ENCODE measurements at regions not wholly inside any gene's neighbourhood (a gene's known extent, or its start where the extent isn't known, plus 50 kb on each side); places are given as distances from the start of the nearest gene placed in this dataset.

DNA sequence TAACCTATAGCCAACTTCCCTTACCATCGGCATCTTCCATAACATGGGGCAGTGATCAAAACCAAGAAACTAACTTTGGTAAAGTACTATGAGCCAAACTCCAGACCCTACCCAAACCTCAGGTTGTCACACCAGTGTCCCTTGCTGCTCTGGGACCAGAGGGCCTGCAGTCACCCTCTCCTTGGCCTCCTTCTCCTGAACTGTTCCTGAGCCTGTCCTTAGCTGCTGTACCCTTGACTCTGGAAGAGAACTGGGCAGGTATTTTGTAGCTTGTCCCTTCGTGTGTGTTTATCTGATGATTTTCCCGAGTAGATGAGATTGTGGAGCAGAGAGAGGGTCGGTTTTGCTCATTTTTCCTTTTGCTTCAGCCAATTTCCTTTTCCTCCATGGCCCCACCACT lies 240.4 kb downstream of the SYK start:
- DNase-seq (ENCODE audit: low read depth): no peak

DNA sequence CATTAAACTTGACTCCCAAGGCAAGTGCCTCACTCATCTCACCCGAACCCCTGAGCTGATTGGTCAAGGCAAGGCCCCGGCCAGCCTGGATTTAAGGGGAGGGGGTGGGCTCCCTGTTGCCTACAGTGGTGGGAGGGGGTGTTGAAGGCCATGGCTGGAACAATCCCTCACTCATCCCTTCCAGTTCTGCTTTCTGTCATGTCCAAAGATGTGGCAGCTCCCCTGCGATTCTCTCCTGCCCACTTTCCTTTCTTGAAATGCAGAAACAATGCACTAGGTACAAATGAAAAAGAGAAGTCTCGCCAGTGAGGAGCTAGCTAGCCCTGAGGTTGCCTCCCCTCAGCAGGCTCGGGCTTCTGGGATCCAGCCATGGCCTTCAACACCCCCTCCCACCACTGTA lies 240.9 kb downstream of the SYK start:
- DNase-seq (ENCODE audit: low read depth): no peak

DNA sequence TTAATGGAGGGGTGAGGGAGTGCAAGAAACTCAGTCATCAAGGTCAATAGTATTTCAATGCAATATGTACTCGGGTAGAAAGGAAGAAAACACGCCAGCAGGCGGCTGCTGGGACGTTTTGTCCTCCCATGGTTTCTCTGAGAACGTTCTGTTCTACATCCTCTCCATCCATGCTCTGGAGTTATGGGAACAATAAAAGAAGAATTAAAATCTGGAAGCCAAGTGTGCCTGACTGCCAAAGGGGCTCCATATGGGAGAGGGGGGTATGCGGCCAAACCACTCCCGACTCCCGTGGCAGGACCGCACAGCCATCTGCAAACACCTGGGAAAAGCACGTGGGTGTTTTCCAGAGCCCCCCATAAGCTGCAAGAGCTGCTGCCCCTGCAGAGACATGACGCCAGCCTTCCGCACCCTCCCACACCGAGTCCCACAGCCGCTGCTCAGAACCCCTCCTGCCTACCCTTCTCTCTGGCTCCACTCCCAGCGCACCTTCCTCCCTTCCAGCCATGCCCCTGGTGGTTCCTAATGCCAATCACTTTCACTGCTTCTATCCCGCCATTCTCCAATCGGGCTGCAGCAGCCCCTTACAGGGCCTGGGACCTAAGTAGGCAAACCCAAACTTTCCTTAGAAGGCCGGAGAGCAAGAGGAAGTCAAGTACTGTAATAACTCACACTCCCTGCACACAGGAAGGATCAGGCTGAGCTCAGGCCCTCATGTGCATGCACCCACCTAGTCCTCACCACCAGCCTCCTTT lies 241.6 kb downstream of the SYK start:
- DNase-seq (ENCODE audit: low read depth): no peak

GRCh38 chr9:91043811-91044175 lies 242.2 kb downstream of the SYK start:
- no peak for DNase-seq (ENCODE audit: low read depth)

- DNase-seq (ENCODE audit: low read depth): no peak
Observed at GRCh38 chr9:91044354-91044753, 242.7 kb downstream of the SYK start.

GRCh38 chr9:91045041-91045440 lies 243.4 kb downstream of the SYK start:
- no peak for DNase-seq (ENCODE audit: low read depth)

GRCh38 chr9:91047529-91047928 lies 245.9 kb downstream of the SYK start:
- no peak for DNase-seq (ENCODE audit: low read depth)

- no peak for DNase-seq (ENCODE audit: low read depth)
Observed at GRCh38 chr9:91047993-91048607, 246.5 kb downstream of the SYK start.

DNA sequence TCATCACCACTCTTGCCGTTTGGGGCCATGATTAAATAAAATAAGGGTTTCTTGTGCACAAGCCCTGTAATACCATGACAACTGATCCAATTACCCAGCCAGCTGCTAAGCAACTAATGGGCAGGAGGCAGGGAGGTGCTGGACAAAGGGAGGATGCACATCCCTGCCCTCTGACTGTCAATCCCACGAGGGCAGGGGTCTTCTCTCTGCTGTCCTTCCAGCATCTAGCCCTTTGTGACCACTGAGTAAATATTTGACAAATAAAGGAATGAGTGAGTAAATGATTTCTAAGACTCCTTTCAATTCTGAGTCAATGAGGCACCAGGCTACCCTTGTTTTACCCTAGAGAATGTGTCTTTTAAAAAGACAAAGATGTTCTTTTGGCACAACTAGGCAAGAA lies 247.1 kb downstream of the SYK start:
- no peak for DNase-seq (ENCODE audit: low read depth)

DNA sequence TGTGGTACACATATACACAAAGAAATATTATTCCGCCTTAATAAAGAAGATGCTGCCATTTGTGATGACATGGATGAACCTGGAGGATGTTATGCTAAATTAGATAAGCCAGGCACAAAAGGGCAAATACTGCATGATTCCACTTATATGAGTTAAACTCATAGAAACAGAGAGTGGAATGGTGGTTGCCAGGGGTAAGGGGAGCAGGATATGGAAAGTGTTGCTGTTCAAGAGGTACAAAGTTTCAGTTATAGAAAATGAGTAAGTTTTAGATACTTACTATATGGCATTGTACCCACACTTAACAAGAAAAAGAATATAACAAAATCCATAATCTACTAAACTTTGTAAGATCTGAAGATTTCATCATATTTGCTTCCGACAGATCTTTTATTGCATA lies 252.2 kb downstream of the SYK start:
- DNase-seq (ENCODE audit: low read depth): no peak

DNA sequence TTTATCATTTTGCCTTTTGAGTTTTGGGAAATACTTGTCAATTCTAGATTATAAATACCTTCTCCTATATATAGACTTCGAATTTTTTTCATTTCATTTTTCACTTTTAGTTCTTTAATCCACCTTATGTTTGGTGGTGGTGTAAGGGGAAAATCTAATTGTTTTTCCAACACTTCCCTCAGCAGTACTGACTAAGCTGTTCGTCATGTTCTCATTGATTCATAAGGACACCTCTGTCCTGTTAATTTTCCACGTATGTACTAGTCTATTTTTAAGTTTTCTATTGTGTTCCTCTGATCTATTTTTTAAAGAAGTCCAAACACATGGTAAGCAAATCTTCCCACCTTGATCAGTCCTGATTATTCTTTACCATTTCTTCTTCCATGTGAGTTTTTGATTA lies 254.2 kb downstream of the SYK start:
- DNase-seq (ENCODE audit: low read depth): no peak

GRCh38 chr9:91056486-91056885 lies 254.9 kb downstream of the SYK start:
- no peak for DNase-seq (ENCODE audit: low read depth)

DNA sequence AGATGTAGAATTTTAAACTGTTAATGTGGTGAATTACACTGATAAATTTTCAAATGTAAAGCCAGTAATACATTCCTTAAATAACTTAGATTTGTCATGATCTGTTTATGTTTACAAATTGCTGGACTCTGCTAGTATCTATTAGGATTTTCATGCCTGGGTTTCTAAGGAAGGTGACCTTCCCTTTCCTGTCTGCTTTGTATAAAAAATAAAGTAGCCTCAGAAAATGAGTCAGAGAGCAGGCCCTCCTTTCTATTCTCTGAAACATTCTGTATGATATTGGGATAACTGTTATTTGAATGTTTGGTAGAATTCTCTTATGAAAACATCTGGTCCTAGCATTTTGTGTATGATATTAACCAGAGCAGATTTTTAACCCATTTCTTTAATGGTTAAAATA lies 255.3 kb downstream of the SYK start:
- no peak for DNase-seq (ENCODE audit: low read depth)

DNA sequence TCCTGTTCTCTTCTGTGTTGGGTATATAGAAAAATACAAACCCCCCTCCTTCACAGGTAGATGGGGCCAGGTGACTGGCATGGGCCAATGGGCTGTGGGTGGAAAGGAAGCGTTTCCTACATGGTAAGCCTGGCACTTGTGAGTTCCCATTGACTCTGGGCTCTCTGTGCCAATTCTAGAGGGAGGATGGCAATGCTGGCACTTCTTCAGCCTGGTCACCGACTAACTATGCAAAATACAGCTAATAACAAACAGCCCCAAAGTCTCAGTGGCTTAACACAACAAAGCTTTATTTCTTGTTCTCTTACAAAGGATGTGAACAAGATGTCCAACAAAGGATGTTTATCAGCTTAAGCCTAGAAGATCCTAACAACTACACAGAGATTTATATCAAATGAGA lies 258.1 kb downstream of the SYK start:
- DNase-seq (ENCODE audit: low read depth): no peak

DNA sequence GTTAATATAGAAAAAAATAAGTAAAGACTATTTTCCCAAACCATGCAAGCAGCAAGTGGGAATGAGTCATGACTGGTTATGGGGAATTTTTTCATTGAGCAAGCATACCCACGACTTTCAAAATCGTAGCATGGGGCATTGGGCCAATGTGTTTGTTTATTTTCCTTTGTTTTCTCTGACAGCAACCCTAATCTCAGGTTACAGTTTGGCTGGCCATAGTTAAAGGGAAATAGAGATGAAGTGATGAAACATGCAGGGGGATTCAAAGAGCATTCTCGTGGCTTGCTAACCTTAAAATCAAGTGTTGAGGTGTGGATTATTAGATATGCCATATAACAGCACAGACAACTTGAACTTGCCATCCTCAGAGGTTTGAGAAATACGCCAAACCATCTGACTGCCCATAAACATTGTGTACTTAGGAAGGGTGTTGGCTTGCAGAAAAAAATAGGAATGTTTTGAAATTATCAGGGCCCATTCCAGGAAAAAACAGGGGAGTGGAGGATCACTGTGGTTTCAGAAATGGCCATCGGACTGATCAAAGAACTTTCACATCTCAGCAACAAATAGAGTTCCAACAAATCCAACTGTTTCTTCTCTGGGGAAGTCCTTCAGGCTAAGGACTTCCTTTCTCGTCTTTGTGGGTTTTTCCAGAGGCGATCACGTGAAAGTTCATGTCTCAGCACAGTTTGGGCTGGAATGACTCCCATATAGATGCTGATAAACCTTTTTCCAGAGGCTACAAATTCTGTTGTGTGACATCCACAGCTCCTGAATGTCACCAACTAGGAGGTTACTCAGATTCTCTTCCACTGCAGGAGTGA lies 259.1 kb downstream of the SYK start:
- DNase-seq (ENCODE audit: low read depth): no peak

DNA sequence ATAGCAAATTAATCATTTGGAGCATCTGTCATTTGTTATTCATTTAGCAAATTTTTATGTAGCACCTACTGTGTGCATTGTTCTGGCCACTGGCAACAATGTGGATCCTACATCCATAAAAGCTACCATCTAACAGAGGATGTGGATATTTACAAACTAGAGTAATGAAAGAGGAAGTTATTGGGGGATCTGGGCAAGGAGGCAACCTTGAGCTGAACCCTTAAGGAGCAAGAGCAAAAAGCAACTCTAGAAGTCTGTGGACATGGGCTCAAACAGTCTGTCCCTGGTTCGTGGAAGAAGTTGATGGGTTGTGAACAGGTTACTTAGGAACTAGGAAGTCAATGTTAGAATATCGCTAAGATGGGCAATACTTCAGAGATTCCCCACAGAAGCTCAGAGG lies 259.9 kb downstream of the SYK start:
- DNase-seq (ENCODE audit: low read depth): no peak

DNA sequence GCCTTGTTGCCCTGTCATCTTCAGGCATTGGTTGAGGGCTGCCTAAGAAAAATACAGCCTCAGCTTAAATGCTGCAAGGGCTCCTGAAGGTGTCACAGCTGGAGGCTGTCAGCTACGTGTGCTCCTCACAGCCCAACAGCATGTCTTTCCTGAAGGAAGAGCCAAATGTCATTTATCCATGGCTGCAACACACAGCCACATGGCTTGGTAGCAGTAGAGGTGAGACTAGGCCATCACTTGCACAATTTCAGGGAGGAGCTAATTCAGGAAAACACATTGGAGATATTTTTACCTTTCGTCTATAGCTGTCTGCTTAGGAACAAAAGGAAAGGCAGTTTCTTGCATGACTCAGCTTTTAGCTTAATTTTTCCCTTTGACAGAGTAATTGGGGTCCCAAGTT lies 260.7 kb downstream of the SYK start:
- no peak for DNase-seq (ENCODE audit: low read depth)

- no peak for DNase-seq (ENCODE audit: low read depth)
Observed at GRCh38 chr9:91063471-91063870, 261.9 kb downstream of the SYK start.

- DNase-seq (ENCODE audit: low read depth): no peak
Observed at GRCh38 chr9:91065231-91066041, 263.8 kb downstream of the SYK start.

GRCh38 chr9:91066042-91066415 lies 264.4 kb downstream of the SYK start:
- DNase-seq (ENCODE audit: low read depth): no peak

DNA sequence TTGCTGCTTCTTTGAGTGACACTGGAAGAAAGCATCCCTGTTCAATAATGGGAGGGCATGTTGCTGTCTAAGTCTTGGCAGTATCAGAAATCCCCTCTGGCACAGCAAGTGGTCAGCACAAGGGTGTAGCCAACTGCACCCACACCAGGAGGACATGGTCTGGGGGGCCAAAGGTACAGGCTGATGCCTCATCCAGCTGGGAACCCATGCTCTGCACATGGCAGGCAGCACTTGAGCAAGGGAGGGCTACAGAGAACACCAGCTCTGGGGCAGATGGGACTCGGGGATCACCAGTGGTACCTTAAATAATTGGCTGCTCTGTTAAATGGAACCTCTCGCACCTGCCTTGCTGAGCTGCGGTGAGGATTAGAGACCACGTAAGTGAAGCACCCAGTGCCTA lies 265.2 kb downstream of the SYK start:
- no peak for DNase-seq (ENCODE audit: low read depth)

DNA sequence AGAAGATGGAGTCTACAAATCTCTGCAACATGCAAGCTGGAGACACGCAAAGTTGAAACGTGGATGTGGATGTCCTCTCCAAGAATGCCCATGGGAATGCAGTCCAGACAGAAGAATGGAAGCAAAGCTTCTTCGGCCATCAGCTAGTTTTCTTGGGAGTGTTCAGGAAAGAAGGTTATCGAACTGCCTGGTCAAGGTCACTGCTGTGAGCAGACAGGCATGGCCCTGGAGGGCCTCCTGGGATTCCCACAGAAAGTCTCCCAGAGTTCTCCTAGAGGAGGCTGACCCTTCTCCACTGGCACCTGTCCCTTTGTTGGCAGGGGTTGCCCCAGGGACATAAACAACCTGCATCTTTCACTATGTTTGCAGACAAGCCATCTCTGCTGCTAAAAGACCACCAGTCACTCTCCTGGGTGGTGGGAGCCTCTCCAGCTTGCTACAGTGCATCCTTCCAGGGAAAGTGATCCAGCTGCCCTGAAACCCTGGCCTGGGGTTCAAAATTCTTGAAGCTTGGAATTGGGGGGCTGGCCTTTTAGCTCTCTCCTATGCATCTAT lies 265.8 kb downstream of the SYK start:
- no peak for DNase-seq (ENCODE audit: low read depth)
